ENCODE measurements at regions not wholly inside any gene's neighbourhood (a gene's known extent, or its start where the extent isn't known, plus 50 kb on each side); places are given as distances from the start of the nearest gene placed in this dataset.

GRCh38 chr11:32309530-32310213 lies 125.7 kb downstream of the WT1 start:
- no peaks in the 10 kb centered on the region for H3K27me3 ChIP-seq
- no peak for TF ChIP-seq POLR2A (IDR thresholded peaks at IDR 0.05)
- ATAC-seq (no peak), DNase-seq (no peak)
- H3K27ac ChIP-seq: no peak overlapping the region
- no peaks in the 10 kb centered on the region for H3K36me3 ChIP-seq
- no peaks in the 10 kb centered on the region for H3K9me3 ChIP-seq
- intact Hi-C loops (cut with DNase I): no loop called here
- 51% methylated on average over 9 of the region's 9 CpGs for WGBS (ENCODE audit: insufficient coverage, low coverage, low lambda C conversion rate, missing lambda C conversion rate)
- H3K4me1 ChIP-seq: no peaks in the 10 kb centered on the region
- no peak overlapping the region for H3K4me3 ChIP-seq

GRCh38 chr11:32310214-32310601 lies 125.1 kb downstream of the WT1 start:
- H3K4me3 ChIP-seq: no peak overlapping the region
- no peaks in the 10 kb centered on the region for H3K9me3 ChIP-seq
- intact Hi-C loops (cut with DNase I): no loop called here
- no peak overlapping the region for H3K27ac ChIP-seq
- no peaks in the 10 kb centered on the region for H3K27me3 ChIP-seq
- no peaks in the 10 kb centered on the region for H3K36me3 ChIP-seq
- WGBS (ENCODE audit: insufficient coverage, low coverage, low lambda C conversion rate, missing lambda C conversion rate): 58% methylated on average over 6 of the region's 6 CpGs
- H3K4me1 ChIP-seq: no peaks in the 10 kb centered on the region
- no peak for ATAC-seq
- no peak for DNase-seq
- TF ChIP-seq CTCF (IDR thresholded peaks at IDR 0.05) (no peak), POLR2A (IDR thresholded peaks at IDR 0.05) (no peak)

- no peak for TF ChIP-seq CTCF (IDR thresholded peaks at IDR 0.05)
These were observed 123.8 kb downstream of the WT1 start for GRCh38 chr11:32311346-32312065.

GRCh38 chr11:32312206-32312817 lies 123.0 kb downstream of the WT1 start:
- WGBS (ENCODE audit: insufficient coverage, low coverage, low lambda C conversion rate, missing lambda C conversion rate): 30% methylated on average over 6 of the region's 6 CpGs
- intact Hi-C loops (cut with DNase I): no loop called here

More at GRCh38 chr11:32311346-32312065, 123.8 kb downstream of the WT1 start:
- H3K36me3 ChIP-seq: no peaks in the 10 kb centered on the region
- H3K4me1 ChIP-seq: no peaks in the 10 kb centered on the region
- no peak for DNase-seq
- H3K9me3 ChIP-seq: no peaks in the 10 kb centered on the region
- no peaks in the 10 kb centered on the region for H3K27me3 ChIP-seq
- H3K27ac ChIP-seq: no peak overlapping the region
- intact Hi-C loops (cut with DNase I): no loop called here
- WGBS (ENCODE audit: insufficient coverage, low coverage, low lambda C conversion rate, missing lambda C conversion rate): 74% methylated on average over 6 of the region's 6 CpGs
- ATAC-seq: no peak
- no peak overlapping the region for H3K4me3 ChIP-seq

More at GRCh38 chr11:32312206-32312817, 123.0 kb downstream of the WT1 start:
- no peak overlapping the region for H3K27ac ChIP-seq
- TF ChIP-seq CTCF (IDR thresholded peaks at IDR 0.05): no peak
- TF ChIP-seq POLR2A (IDR thresholded peaks at IDR 0.05): no peak
- no peak overlapping the region for H3K4me3 ChIP-seq
- no peaks in the 10 kb centered on the region for H3K27me3 ChIP-seq
- H3K9me3 ChIP-seq: no peaks in the 10 kb centered on the region
- ATAC-seq (peak in 2 of 4 donors; percentile 35 to 65), DNase-seq (no peak)
- H3K36me3 ChIP-seq: no peaks in the 10 kb centered on the region
- H3K4me1 ChIP-seq: no peaks in the 10 kb centered on the region
